PFSK-1 (cell line): ENCODE measurements at regions not wholly inside any gene's neighbourhood (a gene's known extent, or its start where the extent isn't known, plus 50 kb on each side); places are given as distances from the start of the nearest gene placed in this dataset.

ENCODE experiments used
- FOXP2 ChIP-seq: optimal IDR thresholded peaks from 2 replicates; pipeline ENCODE3; 2011; ENCODE audit warnings: borderline replicate concordance, control low read depth, inconsistent platforms; ENCODE audit not compliant: insufficient read depth; ENCODE audit errors: extremely low read length, extremely low read depth
- POLR2AphosphoS5 ChIP-seq: IDR thresholded peaks from 2 replicates; pipeline ENCODE4 v1.6.1; 2012; ENCODE audit warnings: low read depth, mild to moderate bottlenecking, control low read depth, low read length, moderate library complexity
- REST ChIP-seq, 2 experiments: IDR thresholded peaks; 2 replicates each; pipeline versions ENCODE4 v1.6.1 to v1.8.0; 2011 to 2012; ENCODE audit warnings: low read depth in 2 of 2, low read length in 2 of 2, control low read depth in 1 of 2, inconsistent platforms in 1 of 2, mild to moderate bottlenecking in 1 of 2, moderate library complexity in 1 of 2; ENCODE audit not compliant: insufficient read depth in 1 of 2
- SIN3A ChIP-seq: IDR thresholded peaks from 2 replicates; pipeline ENCODE4 v1.6.1; 2012; ENCODE audit warnings: mild to moderate bottlenecking, low read length, moderate library complexity, borderline replicate concordance; ENCODE audit not compliant: insufficient read depth
- TAF1 ChIP-seq: IDR thresholded peaks from 2 replicates; pipeline ENCODE4 v1.6.1; 2012; ENCODE audit warnings: low read length, control low read depth, borderline replicate concordance; ENCODE audit not compliant: insufficient read depth

- no peak for TF ChIP-seq REST (IDR thresholded peaks at IDR 0.05; ENCODE audit: insufficient read depth in 1 of 2, low read depth in 2 of 2, low read length in 2 of 2)
- TF ChIP-seq TAF1, result no peak
- no peak for TF ChIP-seq POLR2AphosphoS5
- no peak for TF ChIP-seq SIN3A
- no peak for TF ChIP-seq FOXP2
Measured at GRCh38 chr10:123351715-123352114, 197.5 kb downstream of the BUB3 start.

GRCh38 chr10:123354521-123354920, 200.3 kb downstream of the BUB3 start:
- no peak for TF ChIP-seq FOXP2

- TF ChIP-seq POLR2AphosphoS5 (no peak), REST (IDR thresholded peaks at IDR 0.05; ENCODE audit: insufficient read depth in 1 of 2, low read depth in 2 of 2, low read length in 2 of 2) (no peak), FOXP2 (no peak), SIN3A (no peak), TAF1 (no peak)
Measured at GRCh38 chr10:123355748-123356481, 201.7 kb downstream of the BUB3 start.

GRCh38 chr10:123356799-123357198, 202.6 kb downstream of the BUB3 start:
- TF ChIP-seq FOXP2, result no peak
- no peak for TF ChIP-seq POLR2AphosphoS5
- TF ChIP-seq TAF1, result no peak

- TF ChIP-seq SIN3A, result no peak
- no peak for TF ChIP-seq FOXP2
- no peak for TF ChIP-seq REST (IDR thresholded peaks at IDR 0.05; ENCODE audit: insufficient read depth in 1 of 2, low read depth in 2 of 2, low read length in 2 of 2)
- TF ChIP-seq TAF1, result no peak
- no peak for TF ChIP-seq POLR2AphosphoS5
Measured at GRCh38 chr10:123357421-123357930, 203.3 kb downstream of the BUB3 start.

- TF ChIP-seq SIN3A, result no peak
- no peak for TF ChIP-seq REST (IDR thresholded peaks at IDR 0.05; ENCODE audit: insufficient read depth in 1 of 2, low read depth in 2 of 2, low read length in 2 of 2)
- TF ChIP-seq POLR2AphosphoS5, result no peak
- TF ChIP-seq TAF1, result no peak
- no peak for TF ChIP-seq FOXP2
Measured at GRCh38 chr10:123359539-123359938, 205.3 kb downstream of the BUB3 start.
